ENCODE measurements at regions not wholly inside any gene's neighbourhood (a gene's known extent, or its start where the extent isn't known, plus 50 kb on each side); places are given as distances from the start of the nearest gene placed in this dataset.

- no peak overlapping the region for H3K4me3 ChIP-seq (ENCODE audit: low read length, poor library complexity, severe bottlenecking)
These were observed 502.9 kb downstream of the GRIN2A start for GRCh38 chr16:9679213-9679767.

DNA sequence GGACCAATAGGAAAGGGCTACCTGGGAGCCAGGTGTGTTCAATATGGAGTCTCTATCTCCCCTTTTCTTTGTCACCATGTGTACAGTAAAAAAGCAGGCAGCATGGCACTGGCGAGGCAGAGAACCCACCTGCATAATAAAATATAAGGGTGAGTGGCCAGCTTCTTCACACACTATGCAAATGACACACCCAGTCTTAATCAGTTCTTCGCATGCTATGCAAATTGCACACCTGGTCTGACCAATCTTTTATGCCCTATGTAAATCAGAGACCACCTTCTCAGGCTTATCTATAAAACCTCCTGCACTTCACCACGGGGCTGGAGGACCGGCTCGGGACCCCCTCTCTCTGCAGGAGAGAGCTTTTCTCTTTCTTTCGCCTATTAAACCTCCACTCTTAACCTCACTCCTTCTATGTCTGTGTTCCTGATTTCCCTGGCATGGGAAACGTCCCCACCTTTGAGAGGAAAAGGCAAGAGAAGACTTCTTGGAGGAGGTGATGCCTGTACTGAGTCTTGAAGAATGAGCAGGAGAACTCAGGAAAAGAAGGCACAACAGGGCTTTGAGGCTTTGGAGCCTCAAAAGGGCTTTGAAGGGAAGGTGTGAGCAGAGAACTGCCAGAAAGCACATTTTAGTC lies 502.1 kb downstream of the GRIN2A start:
- Histone ChIP-seq H3K9ac (ENCODE audit: low read depth, low read length, poor library complexity, severe bottlenecking) (no peak overlapping the region), H3K4me3 (ENCODE audit: low read length, poor library complexity, severe bottlenecking) (no peak overlapping the region), H3K27me3 (ENCODE audit: insufficient read depth, low read length, poor library complexity, severe bottlenecking) (no peaks in the 10 kb centered on the region), H2AFZ (ENCODE audit: low read length) (no peak overlapping the region), H3K4me1 (ENCODE audit: insufficient read depth, low read length, poor library complexity, severe bottlenecking) (no peaks in the 10 kb centered on the region), H4K20me1 (ENCODE audit: insufficient read depth, low read length, poor library complexity, severe bottlenecking) (no peaks in the 10 kb centered on the region), H3K9me3 (ENCODE audit: insufficient read depth, low read depth, low read length) (no peaks in the 10 kb centered on the region), H3K9me2 (replicated peaks; ENCODE audit: low read depth, low read length) (no peaks in the 10 kb centered on the region), H3K36me3 (ENCODE audit: insufficient read depth, low read length) (no peaks in the 10 kb centered on the region), H3K4me2 (ENCODE audit: low read depth, low read length, poor library complexity, severe bottlenecking) (no peak overlapping the region), H3K79me2 (ENCODE audit: insufficient read depth, low read length) (no peaks in the 10 kb centered on the region), H3F3A (ENCODE audit: low read depth) (no peaks in the 10 kb centered on the region)
- TF ChIP-seq, protein P1, sequence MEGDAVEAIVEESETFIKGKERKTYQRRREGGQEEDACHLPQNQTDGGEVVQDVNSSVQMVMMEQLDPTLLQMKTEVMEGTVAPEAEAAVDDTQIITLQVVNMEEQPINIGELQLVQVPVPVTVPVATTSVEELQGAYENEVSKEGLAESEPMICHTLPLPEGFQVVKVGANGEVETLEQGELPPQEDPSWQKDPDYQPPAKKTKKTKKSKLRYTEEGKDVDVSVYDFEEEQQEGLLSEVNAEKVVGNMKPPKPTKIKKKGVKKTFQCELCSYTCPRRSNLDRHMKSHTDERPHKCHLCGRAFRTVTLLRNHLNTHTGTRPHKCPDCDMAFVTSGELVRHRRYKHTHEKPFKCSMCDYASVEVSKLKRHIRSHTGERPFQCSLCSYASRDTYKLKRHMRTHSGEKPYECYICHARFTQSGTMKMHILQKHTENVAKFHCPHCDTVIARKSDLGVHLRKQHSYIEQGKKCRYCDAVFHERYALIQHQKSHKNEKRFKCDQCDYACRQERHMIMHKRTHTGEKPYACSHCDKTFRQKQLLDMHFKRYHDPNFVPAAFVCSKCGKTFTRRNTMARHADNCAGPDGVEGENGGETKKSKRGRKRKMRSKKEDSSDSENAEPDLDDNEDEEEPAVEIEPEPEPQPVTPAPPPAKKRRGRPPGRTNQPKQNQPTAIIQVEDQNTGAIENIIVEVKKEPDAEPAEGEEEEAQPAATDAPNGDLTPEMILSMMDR (conservative IDR thresholded peaks at IDR 0.05; ENCODE audit: low read length) = no peak
- TF ChIP-seq EZH2phosphoT487 (IDR thresholded peaks at IDR 0.05; ENCODE audit: borderline replicate concordance) = no peak

More at GRCh38 chr16:9679213-9679767, 502.9 kb downstream of the GRIN2A start:
- Histone ChIP-seq H2AFZ (ENCODE audit: low read length) (no peak overlapping the region), H3K36me3 (ENCODE audit: insufficient read depth, low read length) (no peaks in the 10 kb centered on the region), H3K9me2 (replicated peaks; ENCODE audit: low read depth, low read length) (no peaks in the 10 kb centered on the region), H3F3A (ENCODE audit: low read depth) (no peaks in the 10 kb centered on the region), H4K20me1 (ENCODE audit: insufficient read depth, low read length, poor library complexity, severe bottlenecking) (no peaks in the 10 kb centered on the region), H3K4me2 (ENCODE audit: low read depth, low read length, poor library complexity, severe bottlenecking) (no peak overlapping the region), H3K27me3 (ENCODE audit: insufficient read depth, low read length, poor library complexity, severe bottlenecking) (no peaks in the 10 kb centered on the region), H3K4me1 (ENCODE audit: insufficient read depth, low read length, poor library complexity, severe bottlenecking) (no peaks in the 10 kb centered on the region), H3K79me2 (ENCODE audit: insufficient read depth, low read length) (no peaks in the 10 kb centered on the region), H3K9me3 (ENCODE audit: insufficient read depth, low read depth, low read length) (no peaks in the 10 kb centered on the region), H3K9ac (ENCODE audit: low read depth, low read length, poor library complexity, severe bottlenecking) (no peak overlapping the region)
- TF ChIP-seq EZH2phosphoT487 (IDR thresholded peaks at IDR 0.05; ENCODE audit: borderline replicate concordance) = no peak
- TF ChIP-seq, protein P1 (conservative IDR thresholded peaks at IDR 0.05; ENCODE audit: low read length) = no peak

- Histone ChIP-seq H3K79me2 (ENCODE audit: insufficient read depth, low read length) (no peaks in the 10 kb centered on the region), H3K36me3 (ENCODE audit: insufficient read depth, low read length) (no peaks in the 10 kb centered on the region), H2AFZ (ENCODE audit: low read length) (no peak overlapping the region), H3K4me2 (ENCODE audit: low read depth, low read length, poor library complexity, severe bottlenecking) (no peak overlapping the region), H3F3A (ENCODE audit: low read depth) (no peaks in the 10 kb centered on the region), H3K9me2 (replicated peaks; ENCODE audit: low read depth, low read length) (no peaks in the 10 kb centered on the region), H3K4me3 (ENCODE audit: low read length, poor library complexity, severe bottlenecking) (no peak overlapping the region), H3K9ac (ENCODE audit: low read depth, low read length, poor library complexity, severe bottlenecking) (no peak overlapping the region), H3K9me3 (ENCODE audit: insufficient read depth, low read depth, low read length) (no peaks in the 10 kb centered on the region), H4K20me1 (ENCODE audit: insufficient read depth, low read length, poor library complexity, severe bottlenecking) (no peaks in the 10 kb centered on the region), H3K27me3 (ENCODE audit: insufficient read depth, low read length, poor library complexity, severe bottlenecking) (no peaks in the 10 kb centered on the region), H3K4me1 (ENCODE audit: insufficient read depth, low read length, poor library complexity, severe bottlenecking) (no peaks in the 10 kb centered on the region)
- TF ChIP-seq EZH2phosphoT487 (IDR thresholded peaks at IDR 0.05; ENCODE audit: borderline replicate concordance) = no peak
- TF ChIP-seq, protein P1 (conservative IDR thresholded peaks at IDR 0.05; ENCODE audit: low read length) = no peak
These were observed 501.3 kb downstream of the GRIN2A start for GRCh38 chr16:9680968-9681367.
